Fibroblast of lung (primary cell): ENCODE measurements at regions not wholly inside any gene's neighbourhood (a gene's known extent, or its start where the extent isn't known, plus 50 kb on each side); places are given as distances from the start of the nearest gene placed in this dataset.

ENCODE experiments used
- CTCF ChIP-seq, 2 donors: IDR thresholded peaks in 1 of 2; conservative IDR thresholded peaks in 1 of 2; 1 replicate in 1 of 2; 2 replicates in 1 of 2; pipeline ENCODE4 v1.5.1; 2011 to 2012; ENCODE audit warnings: low read length in 2 of 2, control low read depth in 1 of 2, inconsistent platforms in 1 of 2, low read depth in 1 of 2, mild to moderate bottlenecking in 1 of 2
- EZH2 ChIP-seq: IDR thresholded peaks from 2 replicates; pipeline ENCODE4 v1.5.1; 2012; ENCODE audit warnings: low read length, control low read depth, mild to moderate bottlenecking; ENCODE audit errors: missing control alignments

GRCh38 chr7:153440715-153441114 lies 611.5 kb upstream of the DPP6 start:
- TF ChIP-seq CTCF (conservative IDR thresholded peaks at IDR 0.05 in 1 of 2, IDR thresholded peaks at IDR 0.05 in 1 of 2; ENCODE audit: low read depth in 1 of 2, low read length in 2 of 2) (no peak), EZH2 (no peak)
